ENCODE measurements at regions not wholly inside any gene's neighbourhood (a gene's known extent, or its start where the extent isn't known, plus 50 kb on each side); places are given as distances from the start of the nearest gene placed in this dataset.

GRCh38 chr5:133696782-133697507, 84.6 kb upstream of the FSTL4 start:
- no peak for TF ChIP-seq CTCF (IDR thresholded peaks at IDR 0.05; ENCODE audit: low read depth, low read length, missing control alignments)
- no peaks in the 10 kb centered on the region for H3K36me3 ChIP-seq (replicated peaks)
- no peak overlapping the region for H3K27ac ChIP-seq
- no peaks in the 10 kb centered on the region for H3K27me3 ChIP-seq (replicated peaks)
- in situ Hi-C loops (cut with HindIII; ENCODE audit: low pct_ligation_motif_present, low sequenced_read_pairs) = no loop called here
- DNase-seq = no peak
- H3K4me3 ChIP-seq (ENCODE audit: low read depth, low read length) = no peak overlapping the region

- TF ChIP-seq CTCF (IDR thresholded peaks at IDR 0.05; ENCODE audit: low read depth, low read length, missing control alignments) = no peak
- in situ Hi-C loops (cut with HindIII; ENCODE audit: low pct_ligation_motif_present, low sequenced_read_pairs) = no loop called here
- DNase-seq = no peak
These were observed 83.8 kb upstream of the FSTL4 start for GRCh38 chr5:133696006-133696584.

GRCh38 chr5:133694181-133694831, 82.0 kb upstream of the FSTL4 start:
- no peak overlapping the region for H3K4me3 ChIP-seq (ENCODE audit: low read depth, low read length)
- no peaks in the 10 kb centered on the region for H3K36me3 ChIP-seq (replicated peaks)
- no peak for TF ChIP-seq CTCF (IDR thresholded peaks at IDR 0.05; ENCODE audit: low read depth, low read length, missing control alignments)
- no peaks in the 10 kb centered on the region for H3K27me3 ChIP-seq (replicated peaks)
- in situ Hi-C loops (cut with HindIII; ENCODE audit: low pct_ligation_motif_present, low sequenced_read_pairs) = no loop called here
- DNase-seq = no peak
- H3K27ac ChIP-seq = no peak overlapping the region

More at GRCh38 chr5:133696006-133696584, 83.8 kb upstream of the FSTL4 start:
- Histone ChIP-seq H3K36me3 (replicated peaks) (no peaks in the 10 kb centered on the region), H3K27me3 (replicated peaks) (no peaks in the 10 kb centered on the region), H3K4me3 (ENCODE audit: low read depth, low read length) (no peak overlapping the region), H3K27ac (no peak overlapping the region)

- Histone ChIP-seq H3K27ac (no peak overlapping the region), H3K4me3 (ENCODE audit: low read depth, low read length) (no peak overlapping the region), H3K27me3 (replicated peaks) (no peaks in the 10 kb centered on the region), H3K36me3 (replicated peaks) (no peaks in the 10 kb centered on the region)
- in situ Hi-C loops (cut with HindIII; ENCODE audit: low pct_ligation_motif_present, low sequenced_read_pairs) = no loop called here
- DNase-seq = no peak
- no peak for TF ChIP-seq CTCF (IDR thresholded peaks at IDR 0.05; ENCODE audit: low read depth, low read length, missing control alignments)
These were observed 79.1 kb upstream of the FSTL4 start for GRCh38 chr5:133691448-133691847.

- in situ Hi-C loops (cut with HindIII; ENCODE audit: low pct_ligation_motif_present, low sequenced_read_pairs) = no loop called here
- Histone ChIP-seq H3K36me3 (replicated peaks) (no peaks in the 10 kb centered on the region), H3K27me3 (replicated peaks) (no peaks in the 10 kb centered on the region), H3K27ac (no peak overlapping the region), H3K4me3 (ENCODE audit: low read depth, low read length) (no peak overlapping the region)
- DNase-seq = no peak
- TF ChIP-seq CTCF (IDR thresholded peaks at IDR 0.05; ENCODE audit: low read depth, low read length, missing control alignments) = no peak
These were observed 78.4 kb upstream of the FSTL4 start for GRCh38 chr5:133690746-133691145.
